Body of pancreas (tissue), 4 donors: ENCODE measurements at regions not wholly inside any gene's neighbourhood (a gene's known extent, or its start where the extent isn't known, plus 50 kb on each side); places are given as distances from the start of the nearest gene placed in this dataset.

Experiments
- POLR2A ChIP-seq, 3 donors: fragments of 450-650 bp; IDR thresholded peaks; one replicate each; pipeline ENCODE4 v1.6.1; 2016; ENCODE audit warnings: antibody characterized with exemption in 3 of 3, mild to moderate bottlenecking in 2 of 3
- TF ChIP-seq, protein P1 (sequence below), 7 experiments: fragments of 450-650 bp in 4 of 7; fragments of 200-600 bp in 3 of 7; sonication (generic) in 3 of 7; IDR thresholded peaks; one replicate each; pipeline ENCODE4 v1.5.1; 2016 to 2019; ENCODE audit warnings: antibody characterized with exemption in 7 of 7

DNA sequence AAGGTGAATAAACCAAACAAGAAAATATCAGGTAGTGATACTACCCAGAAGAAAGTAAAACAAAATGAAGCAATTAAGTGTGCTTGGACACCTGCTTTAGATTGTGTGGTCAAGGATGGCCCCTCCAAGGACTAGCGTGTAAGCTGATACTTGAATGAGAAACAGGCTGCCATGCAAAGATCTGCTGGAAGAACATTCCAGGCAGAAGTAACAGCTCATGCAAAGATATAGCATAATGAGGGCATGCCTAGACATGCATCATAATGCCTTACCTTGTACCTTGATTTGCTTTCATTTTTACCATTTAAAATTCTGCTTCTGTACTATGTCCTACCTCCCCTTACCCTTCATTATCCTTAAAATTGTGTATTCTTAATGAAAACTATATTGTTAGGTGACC is 74.8 kb upstream of the HDAC9 start:
- TF ChIP-seq, protein P1, sequence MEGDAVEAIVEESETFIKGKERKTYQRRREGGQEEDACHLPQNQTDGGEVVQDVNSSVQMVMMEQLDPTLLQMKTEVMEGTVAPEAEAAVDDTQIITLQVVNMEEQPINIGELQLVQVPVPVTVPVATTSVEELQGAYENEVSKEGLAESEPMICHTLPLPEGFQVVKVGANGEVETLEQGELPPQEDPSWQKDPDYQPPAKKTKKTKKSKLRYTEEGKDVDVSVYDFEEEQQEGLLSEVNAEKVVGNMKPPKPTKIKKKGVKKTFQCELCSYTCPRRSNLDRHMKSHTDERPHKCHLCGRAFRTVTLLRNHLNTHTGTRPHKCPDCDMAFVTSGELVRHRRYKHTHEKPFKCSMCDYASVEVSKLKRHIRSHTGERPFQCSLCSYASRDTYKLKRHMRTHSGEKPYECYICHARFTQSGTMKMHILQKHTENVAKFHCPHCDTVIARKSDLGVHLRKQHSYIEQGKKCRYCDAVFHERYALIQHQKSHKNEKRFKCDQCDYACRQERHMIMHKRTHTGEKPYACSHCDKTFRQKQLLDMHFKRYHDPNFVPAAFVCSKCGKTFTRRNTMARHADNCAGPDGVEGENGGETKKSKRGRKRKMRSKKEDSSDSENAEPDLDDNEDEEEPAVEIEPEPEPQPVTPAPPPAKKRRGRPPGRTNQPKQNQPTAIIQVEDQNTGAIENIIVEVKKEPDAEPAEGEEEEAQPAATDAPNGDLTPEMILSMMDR (IDR thresholded peaks at IDR 0.05) = no peak
- TF ChIP-seq POLR2A (IDR thresholded peaks at IDR 0.05) = no peak
